HEK293 (cell line): ENCODE measurements at regions not wholly inside any gene's neighbourhood (a gene's known extent, or its start where the extent isn't known, plus 50 kb on each side); places are given as distances from the start of the nearest gene placed in this dataset.

Experiments used
- BCL6B ChIP-seq: fragments of 450-650 bp; formaldehyde crosslinking; IDR thresholded peaks from 2 replicates; pipeline ENCODE4 v1.5.1; 2017; ENCODE audit warnings: missing biosample characterization, missing genetic modification characterization
- REST ChIP-seq: fragments of 450-650 bp; formaldehyde crosslinking; IDR thresholded peaks from 2 replicates; pipeline ENCODE4 v1.5.1; 2016; ENCODE audit warnings: missing biosample characterization, missing genetic modification characterization
- ZBTB17 ChIP-seq: fragments of 450-650 bp; formaldehyde crosslinking; IDR thresholded peaks from 2 replicates; pipeline ENCODE4 v1.5.1; 2016; ENCODE audit warnings: missing biosample characterization, missing genetic modification characterization
- ZBTB44 ChIP-seq: fragments of 450-650 bp; IDR thresholded peaks from 2 replicates; pipeline ENCODE4 v1.5.1; 2018; ENCODE audit warnings: missing biosample characterization, mild to moderate bottlenecking, missing genetic modification characterization
- ZBTB7A ChIP-seq: fragments of 450-650 bp; formaldehyde crosslinking; IDR thresholded peaks from 2 replicates; pipeline ENCODE4 v1.5.1; 2016; ENCODE audit warnings: low read depth, missing biosample characterization, missing genetic modification characterization
- ZFP37 ChIP-seq: fragments of 450-650 bp; formaldehyde crosslinking; IDR thresholded peaks from 2 replicates; pipeline ENCODE4 v1.5.1; 2016; ENCODE audit warnings: missing biosample characterization, missing genetic modification characterization
- ZNF140 ChIP-seq: fragments of 450-650 bp; formaldehyde crosslinking; IDR thresholded peaks from 2 replicates; pipeline ENCODE4 v1.5.1; 2016; ENCODE audit warnings: missing biosample characterization, missing genetic modification characterization
- ZNF19 ChIP-seq: fragments of 450-650 bp; formaldehyde crosslinking; IDR thresholded peaks from 2 replicates; pipeline ENCODE4; 2016; ENCODE audit warnings: missing biosample characterization, missing genetic modification characterization, low read depth
- ZNF24 ChIP-seq: fragments of 450-650 bp; formaldehyde crosslinking; IDR thresholded peaks from 2 replicates; pipeline ENCODE4 v1.5.1; 2016; ENCODE audit warnings: missing biosample characterization, missing genetic modification characterization
- ZNF274 ChIP-seq, 2 experiments: fragments of 200-500 bp in 1 of 2; fragments of 450-650 bp in 1 of 2; sonication (Bioruptor generic) in 1 of 2; formaldehyde crosslinking in 1 of 2; IDR thresholded peaks; 2 replicates each; pipeline versions ENCODE4 v1.5.1 to v1.6.1; 2014 to 2016; ENCODE audit warnings: borderline replicate concordance in 1 of 2, inconsistent platforms in 1 of 2, low read length in 1 of 2, missing biosample characterization in 1 of 2, missing genetic modification characterization in 1 of 2
- ZNF513 ChIP-seq: fragments of 450-650 bp; IDR thresholded peaks from 2 replicates; pipeline ENCODE4 v1.5.1; 2018; ENCODE audit warnings: missing biosample characterization, missing genetic modification characterization
- ZNF629 ChIP-seq: fragments of 450-650 bp; formaldehyde crosslinking; IDR thresholded peaks from 2 replicates; pipeline ENCODE4 v1.5.1; 2017; ENCODE audit warnings: missing biosample characterization, missing genetic modification characterization
- TF ChIP-seq, protein P1 (sequence below): fragments of 450-650 bp; formaldehyde crosslinking; IDR thresholded peaks from 2 replicates; pipeline ENCODE4 v1.5.1; 2016; ENCODE audit warnings: missing biosample characterization, missing genetic modification characterization

DNA sequence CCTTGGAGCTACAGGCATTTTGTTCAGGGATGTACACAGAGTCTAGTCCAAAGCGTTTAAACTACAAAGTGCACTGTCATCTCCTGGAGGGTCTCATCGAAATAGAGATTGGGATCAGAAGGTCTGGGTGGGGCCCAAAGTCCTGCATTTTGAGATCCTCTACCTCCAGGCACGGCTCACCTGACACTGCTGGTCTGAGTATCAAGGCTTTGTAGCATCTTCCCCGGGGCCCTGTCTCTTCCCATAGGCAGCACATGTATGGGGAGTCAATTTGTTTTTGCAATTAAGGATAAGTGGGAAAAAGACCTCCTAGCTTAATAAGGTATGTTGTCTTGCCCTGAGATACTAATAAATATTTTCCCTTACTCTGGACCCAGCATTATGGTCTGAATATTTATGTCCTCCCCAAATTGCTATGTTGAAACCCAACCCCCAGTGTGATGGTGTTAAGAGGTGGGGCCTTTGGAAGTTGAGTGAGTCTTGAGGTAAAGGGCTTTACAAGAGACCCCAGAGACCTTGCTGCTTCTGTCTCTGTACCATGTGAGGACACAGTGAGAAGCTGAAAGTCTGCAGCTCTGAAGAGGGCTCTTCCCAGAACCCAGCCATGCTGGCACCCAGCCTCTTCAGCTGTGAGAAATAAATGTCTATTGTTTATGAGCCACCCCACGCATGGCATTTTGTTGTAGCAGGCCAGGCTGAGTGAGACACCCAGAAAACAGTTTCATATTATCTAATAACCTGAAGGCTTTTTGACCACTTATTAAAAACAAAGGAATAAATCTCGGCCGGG is 258.7 kb upstream of the HS6ST1 start:
- TF ChIP-seq ZNF24 (tag by site-specific recombination) = no peak
- no peak for TF ChIP-seq ZBTB44
- TF ChIP-seq ZNF140 (tag by site-specific recombination) = no peak
- TF ChIP-seq, protein P1, sequence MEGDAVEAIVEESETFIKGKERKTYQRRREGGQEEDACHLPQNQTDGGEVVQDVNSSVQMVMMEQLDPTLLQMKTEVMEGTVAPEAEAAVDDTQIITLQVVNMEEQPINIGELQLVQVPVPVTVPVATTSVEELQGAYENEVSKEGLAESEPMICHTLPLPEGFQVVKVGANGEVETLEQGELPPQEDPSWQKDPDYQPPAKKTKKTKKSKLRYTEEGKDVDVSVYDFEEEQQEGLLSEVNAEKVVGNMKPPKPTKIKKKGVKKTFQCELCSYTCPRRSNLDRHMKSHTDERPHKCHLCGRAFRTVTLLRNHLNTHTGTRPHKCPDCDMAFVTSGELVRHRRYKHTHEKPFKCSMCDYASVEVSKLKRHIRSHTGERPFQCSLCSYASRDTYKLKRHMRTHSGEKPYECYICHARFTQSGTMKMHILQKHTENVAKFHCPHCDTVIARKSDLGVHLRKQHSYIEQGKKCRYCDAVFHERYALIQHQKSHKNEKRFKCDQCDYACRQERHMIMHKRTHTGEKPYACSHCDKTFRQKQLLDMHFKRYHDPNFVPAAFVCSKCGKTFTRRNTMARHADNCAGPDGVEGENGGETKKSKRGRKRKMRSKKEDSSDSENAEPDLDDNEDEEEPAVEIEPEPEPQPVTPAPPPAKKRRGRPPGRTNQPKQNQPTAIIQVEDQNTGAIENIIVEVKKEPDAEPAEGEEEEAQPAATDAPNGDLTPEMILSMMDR (tag by site-specific recombination) = no peak
- TF ChIP-seq ZNF274 (IDR thresholded peaks at IDR 0.05; ENCODE audit: low read length) = no peak
- no peak for TF ChIP-seq ZNF274 (tag by site-specific recombination; IDR thresholded peaks at IDR 0.05; ENCODE audit: borderline replicate concordance)
- no peak for TF ChIP-seq BCL6B
- TF ChIP-seq ZNF629 (tag by site-specific recombination) = no peak
- no peak for TF ChIP-seq ZBTB7A (tag by site-specific recombination)
- no peak for TF ChIP-seq ZBTB17 (tag by site-specific recombination)
- TF ChIP-seq REST (tag by site-specific recombination) = no peak
- no peak for TF ChIP-seq ZNF513
- TF ChIP-seq ZFP37 (tag by site-specific recombination) = no peak
- TF ChIP-seq ZNF19 (tag by site-specific recombination) = no peak
